ENCODE measurements at regions not wholly inside any gene's neighbourhood (a gene's known extent, or its start where the extent isn't known, plus 50 kb on each side); places are given as distances from the start of the nearest gene placed in this dataset.

GRCh38 chr6:132927713-132928112 is 113.3 kb downstream of the RPS12 start:
- TF ChIP-seq, protein P1, sequence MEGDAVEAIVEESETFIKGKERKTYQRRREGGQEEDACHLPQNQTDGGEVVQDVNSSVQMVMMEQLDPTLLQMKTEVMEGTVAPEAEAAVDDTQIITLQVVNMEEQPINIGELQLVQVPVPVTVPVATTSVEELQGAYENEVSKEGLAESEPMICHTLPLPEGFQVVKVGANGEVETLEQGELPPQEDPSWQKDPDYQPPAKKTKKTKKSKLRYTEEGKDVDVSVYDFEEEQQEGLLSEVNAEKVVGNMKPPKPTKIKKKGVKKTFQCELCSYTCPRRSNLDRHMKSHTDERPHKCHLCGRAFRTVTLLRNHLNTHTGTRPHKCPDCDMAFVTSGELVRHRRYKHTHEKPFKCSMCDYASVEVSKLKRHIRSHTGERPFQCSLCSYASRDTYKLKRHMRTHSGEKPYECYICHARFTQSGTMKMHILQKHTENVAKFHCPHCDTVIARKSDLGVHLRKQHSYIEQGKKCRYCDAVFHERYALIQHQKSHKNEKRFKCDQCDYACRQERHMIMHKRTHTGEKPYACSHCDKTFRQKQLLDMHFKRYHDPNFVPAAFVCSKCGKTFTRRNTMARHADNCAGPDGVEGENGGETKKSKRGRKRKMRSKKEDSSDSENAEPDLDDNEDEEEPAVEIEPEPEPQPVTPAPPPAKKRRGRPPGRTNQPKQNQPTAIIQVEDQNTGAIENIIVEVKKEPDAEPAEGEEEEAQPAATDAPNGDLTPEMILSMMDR (IDR thresholded peaks at IDR 0.05; ENCODE audit: control extremely low read depth in 1 of 3, insufficient read depth in 1 of 3, low read depth in 1 of 3, low read length in 3 of 3) = no peak
- TF ChIP-seq POLR2A (IDR thresholded peaks at IDR 0.05; ENCODE audit: control extremely low read depth in 1 of 2, low read depth in 2 of 2, low read length in 2 of 2) (no peak), CREB1 (IDR thresholded peaks at IDR 0.05) (no peak), MAFK (IDR thresholded peaks at IDR 0.05; ENCODE audit: low read depth, low read length) (no peak), EZH2 (IDR thresholded peaks at IDR 0.05; ENCODE audit: low read depth, low read length, severe bottlenecking) (no peak), SAP30 (IDR thresholded peaks at IDR 0.05; ENCODE audit: insufficient read depth, insufficient replicate concordance, low read length) (no peak), RFX5 (IDR thresholded peaks at IDR 0.05; ENCODE audit: borderline replicate concordance, low read depth, low read length) (no peak)

Measured in H1 (cell line).